Body of pancreas (tissue), 4 donors: ENCODE measurements at regions not wholly inside any gene's neighbourhood (a gene's known extent, or its start where the extent isn't known, plus 50 kb on each side); places are given as distances from the start of the nearest gene placed in this dataset.

Experiments used
- POLR2A ChIP-seq, 3 donors: fragments of 450-650 bp; IDR thresholded peaks; one replicate each; pipeline ENCODE4 v1.6.1; 2016; ENCODE audit warnings: antibody characterized with exemption in 3 of 3, mild to moderate bottlenecking in 2 of 3
- TF ChIP-seq, protein P1 (sequence below), 7 experiments: fragments of 450-650 bp in 4 of 7; fragments of 200-600 bp in 3 of 7; sonication (generic) in 3 of 7; IDR thresholded peaks; one replicate each; pipeline ENCODE4 v1.5.1; 2016 to 2019; ENCODE audit warnings: antibody characterized with exemption in 7 of 7

DNA sequence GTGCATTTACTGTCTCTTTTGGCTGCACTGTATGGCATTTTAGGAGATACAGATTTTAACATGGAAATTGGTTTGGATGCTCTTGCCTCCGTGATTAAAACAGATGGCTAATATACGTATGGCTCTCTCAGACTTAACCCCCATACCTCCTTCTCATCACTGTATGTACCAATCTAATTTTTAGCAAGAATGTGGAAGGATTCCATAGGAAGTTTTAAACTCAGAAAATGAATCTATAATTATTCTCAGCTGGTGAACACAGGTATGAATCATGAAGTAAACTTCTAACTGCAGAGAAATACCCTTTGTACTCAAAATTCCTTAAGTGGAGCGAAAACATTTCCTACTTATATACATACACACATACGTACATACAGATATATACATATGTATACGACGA lies 210.5 kb upstream of the NEIL3 start:
- no peak for TF ChIP-seq POLR2A (IDR thresholded peaks at IDR 0.05)
- TF ChIP-seq, protein P1, sequence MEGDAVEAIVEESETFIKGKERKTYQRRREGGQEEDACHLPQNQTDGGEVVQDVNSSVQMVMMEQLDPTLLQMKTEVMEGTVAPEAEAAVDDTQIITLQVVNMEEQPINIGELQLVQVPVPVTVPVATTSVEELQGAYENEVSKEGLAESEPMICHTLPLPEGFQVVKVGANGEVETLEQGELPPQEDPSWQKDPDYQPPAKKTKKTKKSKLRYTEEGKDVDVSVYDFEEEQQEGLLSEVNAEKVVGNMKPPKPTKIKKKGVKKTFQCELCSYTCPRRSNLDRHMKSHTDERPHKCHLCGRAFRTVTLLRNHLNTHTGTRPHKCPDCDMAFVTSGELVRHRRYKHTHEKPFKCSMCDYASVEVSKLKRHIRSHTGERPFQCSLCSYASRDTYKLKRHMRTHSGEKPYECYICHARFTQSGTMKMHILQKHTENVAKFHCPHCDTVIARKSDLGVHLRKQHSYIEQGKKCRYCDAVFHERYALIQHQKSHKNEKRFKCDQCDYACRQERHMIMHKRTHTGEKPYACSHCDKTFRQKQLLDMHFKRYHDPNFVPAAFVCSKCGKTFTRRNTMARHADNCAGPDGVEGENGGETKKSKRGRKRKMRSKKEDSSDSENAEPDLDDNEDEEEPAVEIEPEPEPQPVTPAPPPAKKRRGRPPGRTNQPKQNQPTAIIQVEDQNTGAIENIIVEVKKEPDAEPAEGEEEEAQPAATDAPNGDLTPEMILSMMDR (IDR thresholded peaks at IDR 0.05), result no peak
